H1 (cell line): ENCODE measurements at regions not wholly inside any gene's neighbourhood (a gene's known extent, or its start where the extent isn't known, plus 50 kb on each side); places are given as distances from the start of the nearest gene placed in this dataset.

ENCODE experiments used
- CTCF ChIA-PET: fragments of 300-600 bp; sonication (Branson Sonifier 250); formaldehyde crosslinking; loops from one replicate; lab custom pipeline; 2021; ENCODE audit not compliant: partially characterized antibody; lab: Charles Lee
- POLR2A ChIA-PET: fragments of 300-600 bp; sonication (Branson Sonifier 250); formaldehyde crosslinking; loops from one replicate; lab custom pipeline; 2021; ENCODE audit warnings: inconsistent platforms; ENCODE audit not compliant: partially characterized antibody; lab: Charles Lee
- DNase-seq, 2 experiments: peaks; one replicate each; pipeline versions ENCODE4 v3.0.0 to v3.0.0-alpha.2; 2010 to 2022; ENCODE audit warnings: low spot score in 2 of 2, low read depth in 1 of 2, mixed read lengths in 1 of 2
- FAIRE-seq: peaks from 2 replicates; lab custom pipeline; 2011; peaks lifted over from hg19 to GRCh38; lab: Jason Lieb, UNC
- H2AFZ ChIP-seq: 2 replicates; pipeline ENCODE4 v1.8.1; 2012; ENCODE audit warnings: low read length, inconsistent platforms
- H2AK5ac ChIP-seq: 2 replicates; pipeline ENCODE4 v1.6.1; 2013; ENCODE audit warnings: low read depth, low read length
- H2BK120ac ChIP-seq: replicated peaks from 2 replicates; pipeline ENCODE3; 2013; ENCODE audit warnings: low read depth, low read length, inconsistent platforms
- H2BK12ac ChIP-seq: 2 replicates; pipeline ENCODE4 v1.6.1; 2013; ENCODE audit warnings: low read depth, low read length
- H2BK15ac ChIP-seq: 2 replicates; pipeline ENCODE4 v1.6.1; 2013; ENCODE audit warnings: low read length
- H2BK20ac ChIP-seq: 2 replicates; pipeline ENCODE4 v1.6.1; 2013; ENCODE audit warnings: low read length
- H2BK5ac ChIP-seq: 2 replicates; pipeline ENCODE4 v1.6.1; 2013; ENCODE audit warnings: low read depth, low read length
- H3K14ac ChIP-seq: 2 replicates; pipeline ENCODE4 v1.6.1; 2013; ENCODE audit warnings: inconsistent platforms; ENCODE audit not compliant: insufficient read length
- H3K18ac ChIP-seq: 2 replicates; pipeline ENCODE4 v1.6.1; 2013; ENCODE audit warnings: low read length; ENCODE audit errors: extremely low read depth
- H3K23ac ChIP-seq: 2 replicates; pipeline ENCODE4 v1.6.1; 2013; ENCODE audit warnings: inconsistent platforms; ENCODE audit not compliant: insufficient read length
- H3K23me2 ChIP-seq: 2 replicates; pipeline ENCODE4 v1.6.1; 2013; ENCODE audit warnings: low read depth, low read length
- H3K27ac ChIP-seq: 2 replicates; pipeline ENCODE4 v1.6.1; 2011; ENCODE audit warnings: low read depth, low read length, inconsistent platforms
- H3K27me3 ChIP-seq, 4 experiments: replicated peaks in 1 of 4; 1 replicate in 1 of 4; 2 replicates in 3 of 4; pipeline versions ENCODE4 v1.6.1 to v1.8.1; 2011 to 2013; ENCODE audit warnings: low read length in 3 of 4, mild to moderate bottlenecking in 3 of 4, inconsistent platforms in 2 of 4, mixed read lengths in 2 of 4, moderate library complexity in 1 of 4; ENCODE audit not compliant: control insufficient read depth in 3 of 4, insufficient read depth in 3 of 4; ENCODE audit errors: extremely low read depth in 1 of 4
- H3K36me3 ChIP-seq, 4 experiments: 2 replicates each; pipeline versions ENCODE4 v1.6.1 to v1.8.1; 2011 to 2013; ENCODE audit warnings: mild to moderate bottlenecking in 4 of 4, low read length in 3 of 4, moderate library complexity in 2 of 4, control low read depth in 1 of 4, inconsistent platforms in 1 of 4; ENCODE audit not compliant: insufficient read depth in 4 of 4, control insufficient read depth in 2 of 4
- H3K4ac ChIP-seq: replicated peaks from 2 replicates; pipeline ENCODE3; 2013; ENCODE audit warnings: low read length, low read depth, mixed read lengths, inconsistent platforms; ENCODE audit not compliant: insufficient read length
- H3K4me1 ChIP-seq, 4 experiments: replicated peaks in 1 of 4; 1 replicate in 1 of 4; 2 replicates in 3 of 4; pipeline versions ENCODE4 v1.6.1 to v1.8.1; 2011 to 2013; ENCODE audit warnings: low read length in 3 of 4, inconsistent platforms in 2 of 4, mixed read lengths in 1 of 4; ENCODE audit not compliant: insufficient read depth in 4 of 4, control insufficient read depth in 3 of 4
- H3K4me2 ChIP-seq, 2 experiments: 2 replicates each; pipeline versions ENCODE4 v1.6.1 to v1.8.1; 2011 to 2013; ENCODE audit warnings: low read depth in 2 of 2, low read length in 2 of 2, control low read depth in 1 of 2, inconsistent platforms in 1 of 2, mild to moderate bottlenecking in 1 of 2; ENCODE audit not compliant: insufficient read depth in 1 of 2
- H3K4me3 ChIP-seq, 4 experiments: fragments of 200-600, 300-600 bp in 1 of 4; sonication (generic), shearing (Covaris generic), sonication (Bioruptor Twin) in 1 of 4; 2 replicates each; pipeline versions ENCODE4 v1.5.1 to v1.8.1; 2011 to 2016; ENCODE audit warnings: low read length in 4 of 4, low read depth in 3 of 4, control low read depth in 2 of 4, inconsistent platforms in 2 of 4, mild to moderate bottlenecking in 2 of 4, mixed read lengths in 1 of 4, moderate library complexity in 1 of 4; ENCODE audit not compliant: insufficient read depth in 2 of 4; ENCODE audit errors: extremely low read depth in 1 of 4
- H3K56ac ChIP-seq: replicated peaks from 2 replicates; pipeline ENCODE3; 2013; ENCODE audit warnings: low read depth, mild to moderate bottlenecking, mixed read lengths, low read length, inconsistent platforms; ENCODE audit not compliant: insufficient read length
- H3K79me1 ChIP-seq: 2 replicates; pipeline ENCODE4 v1.6.1; 2013; ENCODE audit warnings: low read depth, low read length, control low read depth
- H3K79me2 ChIP-seq, 2 experiments: 2 replicates each; pipeline versions ENCODE4 v1.6.1 to v1.8.1; 2012 to 2013; ENCODE audit warnings: low read length in 2 of 2, mild to moderate bottlenecking in 2 of 2, inconsistent platforms in 1 of 2; ENCODE audit not compliant: insufficient read depth in 2 of 2, control insufficient read depth in 1 of 2
- H3K9ac ChIP-seq, 4 experiments: replicated peaks in 1 of 4; 1 replicate in 1 of 4; 2 replicates in 3 of 4; pipeline versions ENCODE4 v1.6.1 to v1.8.1; 2011 to 2013; ENCODE audit warnings: low read depth in 3 of 4, low read length in 3 of 4, control low read depth in 2 of 4, mild to moderate bottlenecking in 2 of 4, moderate library complexity in 2 of 4, inconsistent platforms in 1 of 4; ENCODE audit errors: extremely low read depth in 1 of 4
- H3K9me3 ChIP-seq, 2 experiments: 2 replicates each; pipeline versions ENCODE4 v1.6.1 to v1.8.1; 2012 to 2013; ENCODE audit warnings: mild to moderate bottlenecking in 2 of 2, moderate library complexity in 2 of 2, control low read depth in 1 of 2, inconsistent platforms in 1 of 2, low read depth in 1 of 2, low read length in 1 of 2, mixed read lengths in 1 of 2; ENCODE audit not compliant: insufficient read depth in 2 of 2
- H4K20me1 ChIP-seq, 2 experiments: replicated peaks in 1 of 2; 2 replicates each; pipeline versions ENCODE3 to v1.8.1; 2011 to 2013; ENCODE audit warnings: inconsistent platforms in 2 of 2, low read length in 2 of 2, mild to moderate bottlenecking in 1 of 2; ENCODE audit not compliant: insufficient read depth in 2 of 2, control insufficient read depth in 1 of 2
- H4K5ac ChIP-seq: 2 replicates; pipeline ENCODE4 v1.6.1; 2013; ENCODE audit warnings: low read length, low read depth, mixed read lengths, inconsistent platforms; ENCODE audit not compliant: insufficient read length
- H4K8ac ChIP-seq: 2 replicates; pipeline ENCODE4 v1.8.0; 2013; ENCODE audit warnings: mild to moderate bottlenecking, moderate library complexity, low read length, inconsistent platforms; ENCODE audit not compliant: insufficient read depth; ENCODE audit errors: extremely low read depth
- H4K91ac ChIP-seq: replicated peaks from 2 replicates; pipeline ENCODE3; 2013; ENCODE audit warnings: low read length, mixed read lengths, inconsistent platforms; ENCODE audit not compliant: insufficient read length
- EP300 ChIP-seq, 2 experiments: IDR thresholded peaks; 1 replicate in 1 of 2; 2 replicates in 1 of 2; pipeline ENCODE4 v1.6.1; 2011 to 2012; ENCODE audit warnings: low read depth in 2 of 2, low read length in 2 of 2, mild to moderate bottlenecking in 2 of 2, borderline replicate concordance in 1 of 2, inconsistent platforms in 1 of 2, moderate library complexity in 1 of 2
- MAX ChIP-seq: IDR thresholded peaks from 2 replicates; pipeline ENCODE4 v1.6.1; 2012; ENCODE audit warnings: inconsistent platforms
- RAD21 ChIP-seq, 2 experiments: IDR thresholded peaks in 1 of 2; conservative IDR thresholded peaks in 1 of 2; 2 replicates each; pipeline ENCODE4 v1.6.1; 2011; ENCODE audit warnings: low read depth in 2 of 2, low read length in 2 of 2, improper control_type of control experiment in 1 of 2, inconsistent platforms in 1 of 2, mild to moderate bottlenecking in 1 of 2, moderate library complexity in 1 of 2
- SIN3A ChIP-seq, 2 experiments: IDR thresholded peaks in 1 of 2; conservative IDR thresholded peaks in 1 of 2; 2 replicates each; pipeline ENCODE4 v1.6.1; 2011 to 2012; ENCODE audit warnings: low read length in 2 of 2, improper control_type of control experiment in 1 of 2, low read depth in 1 of 2, mild to moderate bottlenecking in 1 of 2
- SIRT6 ChIP-seq: IDR thresholded peaks from one replicate; pipeline ENCODE4 v1.7.1; 2012; ENCODE audit warnings: low read length, inconsistent platforms
- YY1 ChIP-seq: IDR thresholded peaks from 2 replicates; pipeline ENCODE4 v1.6.1; 2011; ENCODE audit warnings: low read depth, mild to moderate bottlenecking, low read length
- WGBS, 2 experiments: shearing (Covaris generic) in 1 of 2; methylation state at CpG; one replicate each; pipeline versions ENCODE4 v1.1.6 to v1.1.7; 2013 to 2015; ENCODE audit warnings: low lambda C conversion rate in 2 of 2, mixed read lengths in 2 of 2, inconsistent platforms in 1 of 2, low coverage in 1 of 2, missing lambda C conversion rate in 1 of 2; ENCODE audit not compliant: insufficient replicate concordance in 2 of 2, insufficient coverage in 1 of 2, insufficient read length in 1 of 2; ENCODE audit errors: extremely low coverage in 1 of 2, missing lambda C conversion rate in 1 of 2; 5-methylcytosine and 5-hydroxymethylcytosine counted together

GRCh38 chr4:45317276-45317675 lies 590.9 kb upstream of the GNPDA2 start:
- Histone ChIP-seq H3K18ac (no peak overlapping the region), H3K23ac (no peak overlapping the region), H3K27me3 (no peaks in the 10 kb centered on the region), H3K9ac (no peak overlapping the region), H3K79me2 (no peaks in the 10 kb centered on the region), H3K27ac (no peak overlapping the region), H2AK5ac (no peak overlapping the region), H3K4ac (no peak overlapping the region), H2BK5ac (no peak overlapping the region), H3K9me3 (no peaks in the 10 kb centered on the region), H3K56ac (no peak overlapping the region), H4K5ac (no peak overlapping the region), H2AFZ (no peak overlapping the region; the same call in 1 of the 2 replicates), H4K8ac (no peak overlapping the region), H3K23me2 (no peaks in the 10 kb centered on the region), H2BK120ac (no peak overlapping the region), H2BK12ac (no peak overlapping the region), H3K36me3 (no peaks in the 10 kb centered on the region), H2BK15ac (no peak overlapping the region), H3K4me2 (no peak overlapping the region), H4K91ac (no peak overlapping the region), H3K4me3 (no peak overlapping the region), H3K79me1 (no peaks in the 10 kb centered on the region), H3K4me1 (no peaks in the 10 kb centered on the region), H2BK20ac (no peak overlapping the region), H4K20me1 (no peaks in the 10 kb centered on the region), H3K14ac (no peak overlapping the region)
- DNase-seq (no peak), FAIRE-seq (no peak)
- 96% methylated on average over 2 of the region's 2 CpGs; no CpG with 5 or more reads in 1 of the 2 experiments for WGBS, 2 experiments
- ChIA-PET CTCF (interaction anchor here (0.7 kb wide), 1 partner anchor 29 kb away, joined by 3 read pairs; no protein-coding TSS in a partner anchor), POLR2A (no interaction called here)
- TF ChIP-seq SIN3A (conservative IDR thresholded peaks at IDR 0.05 in 1 of 2, IDR thresholded peaks at IDR 0.05 in 1 of 2; ENCODE audit: low read depth in 1 of 2, low read length in 2 of 2) (no peak), RAD21 (IDR thresholded peaks at IDR 0.05 in 1 of 2, conservative IDR thresholded peaks at IDR 0.05 in 1 of 2; ENCODE audit: low read depth in 2 of 2, low read length in 2 of 2) (no peak), EP300 (IDR thresholded peaks at IDR 0.05; ENCODE audit: borderline replicate concordance in 1 of 2, low read depth in 2 of 2, low read length in 2 of 2) (no peak), MAX (no peak), YY1 (no peak), SIRT6 (no peak)
